Testis (tissue), 2 donors: ENCODE measurements at regions not wholly inside any gene's neighbourhood (a gene's known extent, or its start where the extent isn't known, plus 50 kb on each side); places are given as distances from the start of the nearest gene placed in this dataset.

Source experiments
- CTCF ChIP-seq, 3 experiments: fragments of 450-650 bp in 2 of 3; fragments of 200-600 bp in 1 of 3; sonication (generic) in 1 of 3; IDR thresholded peaks; one replicate each; pipeline ENCODE4 v1.5.1; 2016 to 2019; ENCODE audit warnings: antibody characterized with exemption in 3 of 3, mild to moderate bottlenecking in 2 of 3, moderate library complexity in 1 of 3
- POLR2A ChIP-seq: fragments of 450-650 bp; IDR thresholded peaks from one replicate; pipeline ENCODE4 v1.6.1; 2017; ENCODE audit warnings: antibody characterized with exemption, mild to moderate bottlenecking, moderate library complexity

- TF ChIP-seq CTCF (IDR thresholded peaks at IDR 0.05): peak; percentile 63 to 84 (median 74)
- no peak for TF ChIP-seq POLR2A
Measured at GRCh38 chr1:213374369-213374768, 323.3 kb downstream of the RPS6KC1 start.
